ENCODE measurements at regions not wholly inside any gene's neighbourhood (a gene's known extent, or its start where the extent isn't known, plus 50 kb on each side); places are given as distances from the start of the nearest gene placed in this dataset.

DNA sequence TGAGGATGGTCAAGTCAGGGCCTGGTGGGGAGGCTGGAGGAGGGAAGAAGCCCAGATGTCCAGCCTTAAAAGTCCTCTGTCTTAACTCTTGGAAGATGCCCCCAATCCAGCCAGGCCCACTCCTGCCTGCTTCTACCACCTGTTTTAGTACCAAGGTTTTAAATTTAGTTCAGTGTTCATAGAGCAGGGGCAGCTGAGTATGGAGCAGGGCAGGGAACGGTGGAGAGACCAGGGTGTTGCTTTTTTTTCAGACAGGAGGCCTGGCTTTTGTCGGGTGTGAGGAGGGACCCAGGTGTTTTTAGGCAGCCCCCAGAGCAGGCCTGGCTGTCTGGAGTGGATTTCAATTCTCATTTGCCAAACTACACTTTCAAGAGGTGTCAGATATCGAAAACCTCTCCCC is 278.8 kb downstream of the CDC5L start:
- no peak for DNase-seq (ENCODE audit: low read depth)
- H3K4me3 ChIP-seq (ENCODE audit: low read length), result no peak overlapping the region
- TF ChIP-seq, protein P1, sequence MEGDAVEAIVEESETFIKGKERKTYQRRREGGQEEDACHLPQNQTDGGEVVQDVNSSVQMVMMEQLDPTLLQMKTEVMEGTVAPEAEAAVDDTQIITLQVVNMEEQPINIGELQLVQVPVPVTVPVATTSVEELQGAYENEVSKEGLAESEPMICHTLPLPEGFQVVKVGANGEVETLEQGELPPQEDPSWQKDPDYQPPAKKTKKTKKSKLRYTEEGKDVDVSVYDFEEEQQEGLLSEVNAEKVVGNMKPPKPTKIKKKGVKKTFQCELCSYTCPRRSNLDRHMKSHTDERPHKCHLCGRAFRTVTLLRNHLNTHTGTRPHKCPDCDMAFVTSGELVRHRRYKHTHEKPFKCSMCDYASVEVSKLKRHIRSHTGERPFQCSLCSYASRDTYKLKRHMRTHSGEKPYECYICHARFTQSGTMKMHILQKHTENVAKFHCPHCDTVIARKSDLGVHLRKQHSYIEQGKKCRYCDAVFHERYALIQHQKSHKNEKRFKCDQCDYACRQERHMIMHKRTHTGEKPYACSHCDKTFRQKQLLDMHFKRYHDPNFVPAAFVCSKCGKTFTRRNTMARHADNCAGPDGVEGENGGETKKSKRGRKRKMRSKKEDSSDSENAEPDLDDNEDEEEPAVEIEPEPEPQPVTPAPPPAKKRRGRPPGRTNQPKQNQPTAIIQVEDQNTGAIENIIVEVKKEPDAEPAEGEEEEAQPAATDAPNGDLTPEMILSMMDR (IDR thresholded peaks at IDR 0.05; ENCODE audit: insufficient read depth, low read depth, low read length, missing control alignments), result no peak

DNA sequence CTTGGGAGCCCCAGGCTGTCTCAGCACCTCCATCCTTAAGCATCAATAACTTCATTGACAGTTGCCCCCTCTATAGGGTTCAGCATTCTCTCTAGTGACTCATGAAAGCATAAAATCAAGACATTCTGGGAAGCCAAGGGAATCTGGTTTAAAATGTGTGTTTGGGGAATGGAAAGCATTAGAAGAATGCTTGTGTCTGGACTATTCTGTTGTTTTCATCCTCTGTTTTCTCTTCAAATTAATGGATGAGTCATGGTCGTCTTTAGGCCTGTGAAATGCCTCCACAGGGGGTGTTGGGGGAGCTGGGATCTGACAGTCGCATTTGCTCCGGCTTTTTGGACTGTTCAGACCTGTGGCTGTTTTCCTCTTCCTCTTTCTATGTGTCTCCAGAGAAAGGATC is 279.7 kb downstream of the CDC5L start:
- TF ChIP-seq, protein P1 (IDR thresholded peaks at IDR 0.05; ENCODE audit: insufficient read depth, low read depth, low read length, missing control alignments), result no peak

DNA sequence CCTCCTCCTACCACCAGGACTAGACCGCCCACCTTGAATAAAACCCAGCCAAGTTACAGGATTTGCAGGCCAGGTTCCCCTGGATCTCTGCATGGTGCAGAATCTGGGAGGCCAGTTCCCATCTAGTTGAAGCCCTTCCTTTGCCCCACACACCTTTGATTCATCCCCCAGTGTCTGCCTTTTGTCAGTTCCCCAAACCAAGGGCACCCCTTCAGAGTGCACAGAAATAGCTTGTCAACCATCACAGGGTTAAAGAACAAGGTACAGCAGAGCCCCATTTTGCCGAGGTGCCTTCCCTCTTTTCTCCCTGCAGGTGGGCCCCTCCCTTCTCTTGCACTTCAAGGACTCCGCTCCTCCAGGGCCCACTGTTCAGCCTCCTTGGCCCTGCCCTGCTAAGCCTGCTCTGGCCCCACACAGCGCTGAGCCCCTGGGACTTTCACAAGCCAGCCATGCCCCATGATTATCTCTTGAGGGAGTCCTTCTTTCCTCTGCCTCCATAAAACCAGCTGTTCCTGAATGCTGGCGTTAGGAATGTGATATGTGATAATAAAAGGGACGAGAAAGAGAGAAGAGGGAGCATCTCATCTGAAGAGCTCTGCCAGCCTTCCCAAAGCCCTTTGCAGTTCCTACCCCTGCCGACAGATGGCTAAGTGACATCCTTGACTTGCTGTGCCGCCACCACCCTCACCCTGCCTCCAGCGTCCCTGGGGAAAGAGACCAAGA is 280.3 kb downstream of the CDC5L start:
- TF ChIP-seq, protein P1 (IDR thresholded peaks at IDR 0.05; ENCODE audit: insufficient read depth, low read depth, low read length, missing control alignments), result peak; percentile 62
- DNase-seq (ENCODE audit: low read depth), result no peak
- no peak overlapping the region for H3K4me3 ChIP-seq (ENCODE audit: low read length)

More for the DNA sequence above, 279.7 kb downstream of the CDC5L start:
- H3K4me3 ChIP-seq (ENCODE audit: low read length), result no peak overlapping the region
- no peak for DNase-seq (ENCODE audit: low read depth)

DNA sequence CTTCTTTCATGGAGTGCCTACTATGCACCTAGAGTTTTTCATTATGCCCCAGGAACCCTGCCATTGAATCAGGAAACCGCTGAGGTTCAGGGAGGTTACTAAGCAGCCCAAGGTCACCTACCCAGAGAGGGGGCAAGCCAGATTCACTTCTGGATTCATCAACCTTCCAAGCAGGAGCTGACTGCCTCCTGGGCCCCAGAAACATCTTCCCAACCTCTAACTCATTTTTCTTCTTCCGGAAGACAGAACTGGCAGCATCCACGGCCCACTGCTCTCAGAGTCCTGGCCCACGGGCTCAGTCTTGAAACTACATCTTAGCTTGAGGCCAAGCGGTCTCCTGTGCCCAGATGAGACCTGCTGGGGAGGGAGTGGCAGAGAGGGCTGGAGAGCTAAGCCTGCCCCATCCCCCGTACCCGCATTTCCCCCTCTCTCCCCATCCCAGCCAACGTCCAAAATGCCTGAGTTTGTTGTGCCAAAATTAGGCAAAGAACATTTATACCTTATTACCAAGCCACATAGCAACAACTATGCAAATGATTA is 281.0 kb downstream of the CDC5L start:
- no peak overlapping the region for H3K4me3 ChIP-seq (ENCODE audit: low read length)
- TF ChIP-seq, protein P1 (IDR thresholded peaks at IDR 0.05; ENCODE audit: insufficient read depth, low read depth, low read length, missing control alignments), result no peak
- no peak for DNase-seq (ENCODE audit: low read depth)

DNA sequence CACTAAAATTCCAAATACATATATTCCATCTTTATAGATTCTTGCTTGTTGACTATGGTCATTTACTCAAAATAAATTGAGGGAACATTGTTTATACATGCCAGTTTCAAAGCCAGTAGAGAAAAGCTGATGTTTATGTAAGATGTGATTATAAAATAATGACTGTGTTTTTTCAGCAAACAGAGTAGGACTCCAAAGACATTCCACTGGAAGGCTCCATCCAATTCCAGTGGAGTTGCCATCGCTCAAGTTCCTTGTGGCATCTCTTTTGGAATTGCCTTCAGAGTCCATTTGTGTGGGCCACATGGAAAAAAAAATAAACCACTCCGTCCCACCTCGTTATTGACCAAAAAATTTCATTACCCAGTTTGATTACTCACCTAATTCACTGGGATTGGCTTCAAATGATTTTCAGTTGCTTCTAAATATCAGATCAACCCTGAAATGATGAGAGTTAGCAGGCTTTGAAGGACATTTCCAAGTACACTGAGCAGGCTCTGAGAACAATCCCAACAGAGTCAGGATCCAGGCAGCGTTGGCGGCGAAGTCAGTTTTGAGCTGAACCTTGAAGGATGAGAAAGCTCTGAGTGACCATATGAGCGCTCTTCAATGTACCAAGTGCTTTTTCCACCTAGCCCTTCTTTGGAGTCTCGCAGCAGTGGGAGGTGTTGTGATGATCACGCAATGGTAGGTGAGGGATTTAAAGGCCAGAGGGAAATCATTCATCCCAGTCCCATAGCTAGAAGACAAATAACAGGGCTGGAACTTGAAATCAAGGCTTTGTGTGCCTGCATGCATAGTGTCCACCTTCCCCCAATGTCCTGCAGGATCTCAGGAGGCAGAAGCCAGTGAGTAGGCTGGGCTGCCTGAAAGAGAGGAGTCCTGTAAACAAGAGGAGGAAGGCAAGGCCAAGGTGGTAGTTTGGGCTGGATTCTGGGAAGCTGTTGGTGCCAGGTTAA is 281.7 kb downstream of the CDC5L start:
- TF ChIP-seq, protein P1 (IDR thresholded peaks at IDR 0.05; ENCODE audit: insufficient read depth, low read depth, low read length, missing control alignments), result no peak
- H3K4me3 ChIP-seq (ENCODE audit: low read length), result no peak overlapping the region
- no peak for DNase-seq (ENCODE audit: low read depth)

DNA sequence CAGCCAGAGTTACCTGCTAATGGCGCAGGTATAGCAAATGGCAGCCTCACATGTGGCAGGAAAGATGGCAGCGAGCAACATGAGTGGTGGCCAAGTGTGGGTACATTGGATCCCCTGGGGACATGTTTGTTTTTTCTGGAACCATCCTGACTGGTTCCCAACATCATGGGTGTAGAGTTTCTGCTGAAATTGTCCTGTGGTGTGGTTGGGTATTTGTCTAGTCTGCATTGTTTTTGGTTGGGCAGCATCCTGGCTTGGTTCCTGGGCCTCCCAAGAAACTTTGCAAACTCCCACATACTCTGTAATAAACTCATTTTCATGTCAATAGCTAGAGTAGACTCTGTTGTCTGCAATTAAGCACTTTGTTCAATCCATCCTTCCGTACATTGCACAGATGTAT is 282.6 kb downstream of the CDC5L start:
- TF ChIP-seq, protein P1 (IDR thresholded peaks at IDR 0.05; ENCODE audit: insufficient read depth, low read depth, low read length, missing control alignments), result no peak
- H3K4me3 ChIP-seq (ENCODE audit: low read length), result no peak overlapping the region
- DNase-seq (ENCODE audit: low read depth), result no peak

Measured in epithelial cell of esophagus (primary cell).